HG03439 (cell line): ENCODE measurements at regions not wholly inside any gene's neighbourhood (a gene's known extent, or its start where the extent isn't known, plus 50 kb on each side); places are given as distances from the start of the nearest gene placed in this dataset.
A peak's percentile ranks its signal among the peaks of the same experiment; 100 is the strongest.
"Not testable (repeated sequence)": the region's sequence is repeated elsewhere in the genome, so short reads cannot be mapped to it uniquely, and the experiment has no call there.

Experiments
- ATAC-seq: cut with Tn5 transposase; IDR thresholded peaks from one replicate; pipeline ENCODE4 v1.9.1; 2021; ENCODE audit warnings: mild to moderate bottlenecking, moderate library complexity; ENCODE audit not compliant: unreplicated experiment

DNA sequence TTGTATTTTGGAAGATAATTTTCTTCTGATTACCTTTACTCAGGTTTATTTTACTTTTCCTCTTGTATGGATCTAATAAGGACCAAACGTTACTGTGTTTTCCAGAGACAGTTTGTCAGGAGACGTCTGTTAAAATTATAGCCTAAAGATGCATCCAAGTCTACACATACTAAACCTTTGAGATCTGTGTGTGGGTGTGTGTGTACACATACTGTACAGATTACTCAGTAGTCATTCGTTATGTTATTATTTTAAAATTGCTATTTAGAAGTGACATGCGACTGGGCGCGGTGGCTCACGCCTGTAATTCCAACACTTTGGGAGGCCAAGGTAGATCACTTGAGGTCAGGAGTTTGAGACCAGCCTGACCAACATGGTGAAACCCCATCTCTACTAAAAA is 51.6 kb upstream of the CNTLN start:
- ATAC-seq: no peak

DNA sequence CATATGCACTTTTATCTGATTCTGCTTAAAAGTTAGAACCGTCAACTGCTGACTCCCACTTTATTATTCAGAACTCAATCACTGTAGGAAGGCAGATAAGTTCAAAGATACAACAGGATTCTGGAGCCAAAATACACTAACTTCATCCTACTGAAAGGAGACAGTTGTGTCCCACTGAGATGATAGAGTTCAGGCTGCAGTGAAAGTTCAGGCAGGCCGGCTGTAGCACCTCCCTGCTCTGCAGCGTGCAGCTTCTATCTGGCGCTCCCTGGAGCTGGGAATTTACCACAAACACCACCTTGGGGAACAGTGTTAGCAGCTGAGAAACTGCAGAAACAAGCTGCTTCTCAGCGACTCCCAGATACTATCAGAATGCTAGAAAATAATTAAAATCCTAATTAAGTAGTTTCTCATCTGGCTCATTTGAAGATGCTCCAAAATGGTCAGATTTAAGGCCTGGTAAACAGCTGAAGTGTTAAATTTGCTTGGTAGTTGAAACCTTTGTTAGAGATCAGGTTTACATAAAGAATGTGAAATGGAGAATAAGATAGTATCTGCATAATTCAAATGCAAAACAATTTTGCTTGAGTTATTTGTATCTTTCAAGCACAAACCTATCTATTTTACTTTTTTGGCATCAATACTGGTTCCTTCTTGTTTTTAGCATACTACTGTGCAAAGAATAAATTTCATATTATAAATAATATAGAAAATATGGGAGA is 52.3 kb upstream of the CNTLN start:
- ATAC-seq: no peak

DNA sequence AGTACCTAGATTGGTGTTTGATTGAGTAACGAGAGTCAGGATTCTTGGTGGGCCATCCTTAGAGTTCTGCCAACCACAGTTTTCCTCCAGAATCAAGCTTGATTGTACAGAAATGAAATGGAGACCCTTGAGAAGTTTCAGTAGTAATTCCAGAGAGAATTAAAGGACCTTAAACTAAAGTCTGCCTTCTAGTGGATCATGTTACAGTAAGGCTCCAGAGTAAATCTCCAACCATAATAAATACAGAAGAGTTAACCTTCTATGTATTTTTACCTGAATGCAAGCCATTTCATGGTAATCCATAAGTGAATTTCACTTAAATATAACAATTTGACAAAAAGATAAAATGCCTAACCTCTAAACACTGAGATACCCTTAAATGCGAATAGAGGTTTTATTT is 53.0 kb upstream of the CNTLN start:
- ATAC-seq: no peak

DNA sequence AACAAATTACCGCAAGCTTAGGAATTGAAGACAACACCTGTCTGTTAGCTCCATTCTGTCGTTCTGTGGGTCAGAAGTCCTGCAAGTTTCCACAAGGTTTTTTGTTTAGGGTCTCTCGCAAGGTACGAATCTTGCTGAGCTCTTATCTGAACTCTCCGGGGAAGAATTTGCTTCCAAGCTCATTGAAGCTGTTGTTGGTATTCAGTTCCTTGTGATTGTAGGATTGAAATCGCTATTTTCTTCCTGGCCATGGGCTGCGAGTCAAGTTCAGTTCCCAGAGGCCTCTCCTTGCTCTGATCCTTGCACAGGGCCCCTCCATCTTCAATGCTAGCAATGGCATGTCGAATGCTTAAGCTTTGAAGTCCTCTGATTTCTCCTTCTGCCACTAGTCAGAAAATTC is 53.5 kb upstream of the CNTLN start:
- ATAC-seq: no peak

DNA sequence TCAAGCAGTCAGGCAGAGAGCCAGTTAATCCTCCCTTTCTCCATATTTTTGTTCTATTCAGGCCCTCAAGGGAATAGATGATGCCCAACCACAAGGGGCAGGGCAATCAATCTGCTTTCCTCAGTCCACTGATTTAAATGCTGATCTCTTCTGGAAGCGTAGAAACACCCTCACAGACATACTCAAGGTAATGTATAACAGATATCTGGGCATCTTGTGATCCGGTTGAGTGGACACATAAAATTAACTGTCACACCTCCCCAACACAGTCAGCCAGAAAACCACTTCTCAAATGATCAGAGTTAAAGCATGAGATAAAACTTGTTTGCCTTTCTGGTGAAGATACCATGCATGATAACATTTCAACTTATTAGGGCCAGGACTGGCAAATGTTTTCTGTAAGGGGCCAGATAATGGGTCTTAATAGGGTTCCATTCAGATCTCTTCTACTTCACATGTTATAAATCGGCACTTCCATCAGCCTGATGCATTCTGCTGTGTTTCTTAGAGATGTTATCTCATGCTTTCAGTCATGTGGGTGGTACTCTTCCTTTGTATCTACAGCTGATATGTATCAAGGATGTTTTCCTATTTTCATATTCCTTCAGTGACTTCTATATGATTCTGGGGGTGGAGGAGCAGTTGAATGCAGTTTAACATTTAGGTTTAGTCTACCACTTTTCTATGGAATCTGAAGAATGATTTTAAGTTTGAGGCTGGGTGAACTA is 58.9 kb upstream of the CNTLN start:
- ATAC-seq: no peak

DNA sequence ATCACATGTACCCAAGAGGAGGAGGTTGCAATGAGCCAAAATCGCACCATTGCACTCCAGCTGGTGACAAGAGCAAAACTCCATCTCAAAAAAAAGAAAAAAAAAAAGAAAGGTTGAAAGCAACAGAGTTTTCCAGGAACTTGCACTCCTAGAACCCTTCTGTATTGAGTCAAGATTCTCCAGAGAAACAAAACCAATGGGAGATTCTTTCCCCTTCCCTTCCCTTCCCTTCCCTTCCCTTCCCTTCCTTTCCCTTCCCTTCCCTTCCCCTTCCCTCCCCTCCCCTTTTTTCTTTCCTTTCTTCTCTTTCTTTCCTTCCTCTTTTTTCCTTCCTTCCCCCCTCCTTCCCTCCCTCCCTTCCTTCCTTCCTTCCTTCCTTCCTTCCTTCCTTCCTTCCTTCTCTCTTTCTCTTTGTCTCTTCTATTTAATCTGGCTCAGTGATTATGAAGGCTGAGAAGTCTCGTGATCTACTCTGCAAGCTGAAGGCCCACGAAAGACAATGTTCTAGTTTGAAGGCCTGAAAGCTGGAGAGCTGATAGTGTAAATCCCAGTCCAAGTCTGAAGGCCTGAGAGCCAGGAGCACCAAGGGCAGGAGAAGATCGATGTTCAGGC is 59.6 kb upstream of the CNTLN start:
- no peak for ATAC-seq

DNA sequence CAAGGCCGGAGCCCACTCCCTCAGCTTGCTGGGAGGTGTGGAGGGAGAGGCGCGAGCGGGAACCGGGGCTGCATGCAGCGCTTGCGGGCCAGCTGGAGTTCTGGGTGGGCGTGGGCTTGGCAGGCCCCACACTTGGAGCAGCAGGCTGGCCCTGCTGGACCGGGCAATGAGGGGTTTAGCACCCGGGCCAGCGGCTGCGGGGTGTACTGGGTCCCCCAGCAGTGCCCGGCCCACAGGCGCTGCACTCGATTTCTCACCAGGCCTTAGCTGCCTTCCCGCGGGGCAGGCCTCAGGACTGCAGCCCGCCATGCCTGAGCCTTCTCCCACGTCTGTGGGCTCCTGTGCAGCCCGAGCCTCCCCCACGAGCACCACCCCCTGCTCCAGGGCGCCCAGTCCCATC is 62.3 kb upstream of the CNTLN start:
- ATAC-seq: not testable (repeated sequence)

DNA sequence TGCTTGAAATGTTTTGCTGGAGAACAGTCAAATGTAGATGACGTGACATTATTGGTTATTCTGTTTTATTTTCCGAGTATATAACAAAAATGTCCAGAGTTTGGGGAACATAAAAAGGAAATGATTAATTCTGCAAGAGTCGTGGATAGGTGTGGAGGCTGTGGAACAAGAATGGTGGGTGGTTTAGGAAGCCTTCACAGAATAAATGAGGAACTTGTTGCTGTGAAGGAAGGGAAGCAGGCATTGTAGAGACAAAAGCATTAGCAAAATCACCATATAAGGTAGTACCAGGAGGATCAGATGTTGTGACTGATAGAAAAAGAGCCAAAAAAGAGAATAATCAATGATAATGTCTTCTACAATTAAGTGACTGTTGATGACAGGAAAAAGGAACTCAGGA is 66.2 kb upstream of the CNTLN start:
- ATAC-seq: no peak

DNA sequence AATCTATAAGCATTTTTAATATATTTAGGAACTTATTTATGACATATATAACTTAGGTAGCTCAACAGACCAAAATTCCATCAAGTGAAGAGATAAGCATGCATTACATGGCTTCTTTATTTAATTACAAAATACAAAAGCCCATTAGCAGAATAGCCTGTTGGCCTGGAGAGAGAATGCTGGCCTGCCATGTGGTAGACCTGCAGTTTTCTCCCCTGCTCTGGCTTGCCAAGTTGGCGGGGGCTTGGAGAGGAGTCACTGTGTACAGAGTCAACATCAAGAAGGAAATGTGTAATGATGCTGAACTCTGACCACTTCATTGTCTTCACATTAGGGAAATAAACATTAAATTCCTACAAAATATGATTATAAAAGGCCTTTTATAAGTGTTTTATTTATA is 69.8 kb upstream of the CNTLN start:
- ATAC-seq: no peak

DNA sequence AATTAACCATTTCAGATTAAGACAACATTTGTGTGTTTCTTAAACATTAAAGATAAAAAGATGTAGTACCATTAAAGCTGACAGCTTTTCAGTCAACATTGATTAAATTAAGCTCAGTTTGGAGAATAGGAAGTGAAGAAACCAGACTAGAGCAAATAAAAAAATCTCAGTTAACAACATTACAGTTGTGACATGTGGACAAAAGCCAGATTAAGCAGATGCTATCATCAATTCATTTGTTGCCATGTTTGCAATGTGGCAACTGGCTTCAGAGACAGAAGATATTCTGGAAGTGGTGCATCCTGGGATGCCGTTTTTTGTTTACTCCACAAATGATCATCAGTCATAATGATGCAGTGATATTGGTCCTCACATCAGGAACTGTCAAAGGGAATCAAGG is 70.3 kb upstream of the CNTLN start:
- no peak for ATAC-seq

DNA sequence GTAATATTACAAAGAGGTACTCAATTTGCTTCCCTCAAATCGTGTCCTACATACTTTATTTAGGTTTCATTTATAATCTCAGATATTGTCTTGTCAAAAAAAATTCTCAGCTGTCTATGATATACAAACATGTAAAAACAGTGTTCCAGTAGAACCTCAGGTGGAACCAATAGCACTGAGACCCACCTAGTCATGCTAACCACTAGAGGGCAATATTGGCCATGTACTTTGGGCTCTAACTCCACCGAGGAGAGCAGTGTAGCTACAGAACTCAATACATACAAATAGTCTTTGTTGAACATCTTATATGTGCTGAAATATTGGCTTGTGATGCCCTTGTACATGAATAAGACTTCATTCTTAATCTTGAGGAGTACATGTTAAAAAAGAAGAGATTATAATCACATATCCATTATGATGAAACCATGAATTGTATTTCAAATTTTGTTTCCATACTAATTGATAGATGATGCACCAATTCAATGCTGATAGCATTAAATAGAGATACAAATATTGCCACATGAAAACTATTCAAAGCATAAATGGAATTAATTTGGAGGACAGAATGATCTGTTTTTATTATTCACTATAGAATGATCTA is 71.2 kb upstream of the CNTLN start:
- peak; percentile 89 for ATAC-seq

DNA sequence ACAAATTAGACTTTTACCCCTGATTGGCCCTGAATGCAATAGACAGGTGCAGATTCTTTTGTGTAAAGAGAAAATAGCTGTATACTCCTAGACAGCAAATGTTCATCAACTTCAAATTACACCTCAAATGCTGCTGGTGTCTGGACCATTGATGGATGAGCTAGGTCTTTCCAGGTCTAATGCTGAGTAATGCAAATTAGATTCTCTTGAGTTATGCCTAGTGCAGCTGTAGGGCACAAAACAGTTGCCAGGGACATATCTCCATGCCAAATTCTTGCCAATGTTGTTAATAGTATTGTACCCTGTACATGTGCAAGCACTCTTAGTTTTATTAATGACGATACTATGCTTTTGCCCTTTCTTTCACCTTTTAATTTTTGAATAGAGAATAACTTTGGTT is 72.3 kb upstream of the CNTLN start:
- ATAC-seq: no peak

DNA sequence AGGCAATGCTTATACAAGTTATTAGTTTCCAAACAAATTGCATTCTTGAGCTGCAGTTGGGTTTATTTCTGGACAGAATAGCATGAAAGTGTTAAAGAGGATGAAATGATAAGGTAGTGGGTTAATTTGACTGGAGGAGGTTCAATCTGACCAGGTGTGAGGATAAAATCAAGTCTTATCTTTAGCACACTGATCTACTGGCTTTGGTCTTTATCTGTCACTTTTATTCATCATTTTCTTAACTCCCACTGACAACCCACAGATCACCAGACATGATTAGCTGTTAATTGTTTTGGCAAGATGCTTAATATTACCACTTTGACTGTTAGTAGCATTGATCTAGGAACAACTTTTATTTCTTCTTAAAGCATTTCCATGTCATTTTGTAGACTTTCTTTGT is 74.4 kb upstream of the CNTLN start:
- ATAC-seq: no peak

DNA sequence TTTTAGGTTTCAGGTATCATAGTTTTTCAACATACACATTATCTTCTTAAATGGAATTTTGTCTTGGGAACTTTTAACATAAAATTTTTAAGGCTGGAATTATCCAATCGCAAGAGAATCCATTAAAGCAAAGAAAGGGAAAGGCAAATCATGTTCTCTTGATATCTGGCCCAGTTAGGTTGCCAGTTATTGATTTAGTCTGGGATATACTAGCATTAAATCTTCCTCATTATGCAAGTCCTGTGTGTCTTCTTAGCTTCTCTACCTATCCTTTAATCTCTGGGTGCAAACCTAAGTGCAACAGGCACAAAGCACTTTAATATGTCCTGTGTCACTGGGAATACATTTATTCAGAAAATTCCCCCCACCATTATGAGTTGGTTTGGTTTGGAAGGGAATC is 75.4 kb upstream of the CNTLN start:
- ATAC-seq: no peak

DNA sequence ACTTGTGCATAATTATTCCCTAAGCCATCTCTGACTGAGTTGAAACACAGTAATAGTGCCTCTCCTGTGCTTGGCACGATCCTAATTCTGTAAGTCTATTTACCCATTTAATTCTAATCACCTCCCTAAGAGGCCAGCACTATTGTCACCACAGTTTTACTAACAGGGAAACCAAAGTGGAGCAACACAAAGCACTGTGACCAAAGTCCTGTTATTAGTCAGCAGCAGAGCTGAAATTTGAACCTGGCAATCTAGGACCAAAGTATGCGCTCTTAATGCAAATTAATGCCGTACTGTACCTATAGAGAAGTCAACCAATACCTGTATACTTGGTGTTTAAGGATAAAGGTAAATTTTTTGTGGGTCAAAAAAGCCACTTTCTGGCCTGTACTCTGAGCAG is 77.1 kb upstream of the CNTLN start:
- no peak for ATAC-seq

DNA sequence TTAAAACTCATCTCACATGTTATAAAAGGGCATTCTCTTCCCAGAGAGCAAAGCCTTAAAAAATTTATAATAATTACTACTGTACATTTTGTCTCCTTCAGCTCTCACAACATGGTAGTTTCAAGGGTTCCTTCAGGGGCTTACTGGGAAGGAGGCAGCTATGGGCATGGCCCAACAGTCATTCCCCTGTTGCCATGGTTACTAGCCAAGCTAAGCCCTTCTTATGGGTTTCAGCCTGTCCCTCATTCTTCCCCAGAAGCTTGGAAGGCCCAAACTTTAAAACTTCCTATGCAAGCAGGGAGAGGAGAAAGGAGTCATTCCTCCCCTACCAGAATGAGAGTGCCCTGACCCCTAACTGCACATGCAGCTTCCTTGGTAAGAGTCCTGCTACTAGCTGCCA is 82.2 kb upstream of the CNTLN start:
- no peak for ATAC-seq

DNA sequence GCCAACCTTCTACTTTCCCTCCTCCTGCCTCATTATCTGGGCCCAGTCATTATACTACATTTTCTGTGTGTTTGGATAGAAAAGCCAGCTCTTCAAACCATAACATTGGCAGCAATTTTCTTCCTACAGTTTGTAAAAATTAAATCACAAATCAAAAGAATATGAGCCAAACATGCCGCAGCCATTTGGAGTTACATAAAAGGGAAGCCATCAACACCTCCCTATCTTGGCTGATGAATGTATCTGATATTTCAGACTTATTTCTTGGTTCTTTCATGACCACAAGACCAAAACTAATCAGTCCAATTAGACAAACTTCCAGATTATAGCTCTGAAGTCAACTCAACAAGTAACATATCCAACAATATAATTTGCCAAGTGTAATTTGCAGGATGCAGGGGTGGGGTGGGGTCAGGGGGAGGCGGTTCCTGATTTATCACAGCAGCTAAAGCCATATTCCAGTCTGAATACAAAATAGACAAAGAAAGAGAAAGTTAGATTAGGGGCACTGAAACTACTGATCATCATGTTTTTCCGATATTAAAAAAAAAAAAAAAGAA is 89.4 kb upstream of the CNTLN start:
- no peak for ATAC-seq

DNA sequence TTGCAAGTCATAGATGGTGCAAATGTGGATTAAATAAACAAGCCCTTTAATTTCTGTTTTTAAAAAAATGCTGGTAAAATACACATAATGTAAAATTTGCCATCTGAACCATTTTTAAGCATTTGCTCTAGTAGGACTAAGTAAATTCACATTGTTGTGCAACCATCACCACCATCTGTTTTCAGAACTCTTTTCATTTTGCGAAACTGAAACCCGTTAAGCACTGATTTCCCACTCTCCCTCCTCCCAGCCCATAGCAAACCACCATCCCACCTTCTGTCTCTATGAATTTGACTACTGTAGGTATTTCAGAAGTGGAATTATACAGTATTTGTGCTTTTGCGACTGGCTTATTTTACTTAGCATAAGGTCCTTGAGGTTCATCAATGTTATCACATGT is 103.3 kb upstream of the CNTLN start:
- ATAC-seq: no peak

DNA sequence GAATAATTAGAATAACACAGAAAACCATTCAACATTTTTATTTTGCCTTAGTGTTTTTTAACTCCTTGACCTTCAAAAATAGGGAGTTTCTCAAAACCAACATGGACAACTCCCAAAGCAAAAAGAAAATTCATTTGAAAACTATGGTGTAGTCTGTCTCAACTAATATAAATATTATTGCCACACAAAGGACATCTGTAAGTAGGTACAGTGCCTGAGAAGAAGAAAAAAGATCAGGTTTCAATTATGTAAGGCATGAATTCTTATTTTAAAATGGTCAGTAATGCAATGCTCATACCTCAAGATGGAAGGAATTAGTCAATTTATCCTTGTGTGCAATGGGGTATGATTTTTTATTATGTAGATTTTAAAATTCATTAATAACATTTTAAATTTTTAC is 109.6 kb upstream of the CNTLN start:
- no peak for ATAC-seq

DNA sequence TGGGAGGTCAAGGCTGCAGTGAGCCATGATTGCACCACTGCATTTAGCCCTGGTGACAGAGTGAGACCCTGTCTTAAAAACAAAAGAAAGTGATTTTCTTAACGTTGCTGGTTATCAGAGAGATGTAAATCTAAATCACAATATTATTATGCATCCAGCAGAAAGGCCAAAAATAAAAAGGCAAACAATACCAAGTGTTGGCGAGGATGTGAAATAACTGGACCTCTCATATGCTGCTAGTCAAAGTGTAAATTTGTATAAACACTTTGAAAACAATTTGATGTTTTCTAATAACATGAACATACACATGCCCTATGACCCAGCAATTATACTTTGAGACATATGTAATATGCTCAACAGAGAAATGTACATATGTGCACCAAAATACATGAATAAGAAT is 110.7 kb upstream of the CNTLN start:
- no peak for ATAC-seq

DNA sequence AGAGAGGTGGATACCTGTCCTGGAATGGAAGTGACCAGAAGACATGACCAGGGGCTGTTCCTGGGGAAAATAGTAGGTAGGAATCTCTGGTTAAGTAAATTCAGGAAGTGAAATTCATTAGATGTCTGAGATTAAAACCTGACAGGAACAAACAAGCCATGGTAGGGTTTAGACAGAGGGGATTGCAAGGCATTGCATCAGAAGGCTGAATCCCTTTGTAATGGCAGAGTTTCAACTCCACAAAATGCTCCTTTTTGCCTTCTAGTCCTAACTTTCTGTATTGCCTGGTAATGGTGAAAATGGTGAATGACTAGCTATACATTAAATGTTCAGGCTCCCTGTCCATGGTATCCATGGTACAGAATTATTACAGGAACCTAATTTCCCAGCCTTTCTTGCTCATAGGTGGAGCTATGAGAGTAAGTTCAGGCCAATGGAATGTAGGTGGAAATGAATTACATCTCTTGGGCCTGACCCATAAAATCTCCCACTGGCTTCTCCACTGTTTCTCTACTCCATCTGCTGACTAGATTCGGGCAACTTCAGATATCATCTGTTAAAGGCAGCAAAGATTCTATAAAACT is 113.4 kb upstream of the CNTLN start:
- ATAC-seq: no peak
